GM12874 (cell line): ENCODE measurements at regions not wholly inside any gene's neighbourhood (a gene's known extent, or its start where the extent isn't known, plus 50 kb on each side); places are given as distances from the start of the nearest gene placed in this dataset.

Experiments
- CTCF ChIP-seq: IDR thresholded peaks from 2 replicates; pipeline ENCODE4 v1.5.1; 2011; ENCODE audit warnings: low read depth, mild to moderate bottlenecking, control low read depth, low read length, moderate library complexity; ENCODE audit not compliant: insufficient read depth

DNA sequence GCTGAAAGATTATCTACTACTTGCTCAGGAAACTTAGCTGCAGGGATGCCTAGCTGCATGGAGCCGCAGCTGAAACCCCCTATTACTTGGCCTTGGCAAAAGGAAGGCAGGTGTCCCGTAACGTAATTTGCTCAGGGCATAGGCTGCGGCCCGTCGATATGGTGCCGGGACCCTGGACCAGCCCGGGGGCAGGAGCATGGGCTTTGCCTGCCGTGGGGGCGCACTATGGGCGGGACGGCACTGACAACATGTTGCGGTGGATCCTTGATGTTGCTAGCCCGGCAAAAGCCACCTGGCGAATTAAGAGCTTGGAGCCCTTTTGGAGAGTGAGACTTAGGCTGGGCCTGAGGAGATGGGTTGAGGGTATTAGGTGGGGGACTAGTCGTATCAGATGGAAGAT lies 1551.2 kb downstream of the AACS start:
- TF ChIP-seq CTCF = no peak

GRCh38 chr12:126617312-126617711 lies 1552.1 kb downstream of the AACS start:
- TF ChIP-seq CTCF = 0 out of 2 replicates have a peak, but pooled peaks have one; percentile 15

GRCh38 chr12:126627596-126627995 lies 1562.4 kb downstream of the AACS start:
- no peak for TF ChIP-seq CTCF

GRCh38 chr12:126636821-126637220 lies 1571.6 kb downstream of the AACS start:
- no peak for TF ChIP-seq CTCF

GRCh38 chr12:126644236-126645020 lies 1579.2 kb downstream of the AACS start:
- TF ChIP-seq CTCF = no peak

GRCh38 chr12:126648074-126648473 lies 1582.8 kb downstream of the AACS start:
- no peak for TF ChIP-seq CTCF

- TF ChIP-seq CTCF = no peak
Observed at GRCh38 chr12:126651133-126651532, 1585.9 kb downstream of the AACS start.
